ENCODE measurements at regions not wholly inside any gene's neighbourhood (a gene's known extent, or its start where the extent isn't known, plus 50 kb on each side); places are given as distances from the start of the nearest gene placed in this dataset.

GRCh38 chr5:61635271-61635670 is 303.2 kb downstream of the ZSWIM6 start:
- no peak for TF ChIP-seq CTCF (IDR thresholded peaks at IDR 0.05; ENCODE audit: insufficient read depth, low read depth, low read length, missing control alignments)
- no peak for DNase-seq (ENCODE audit: low read depth)
- H3K4me3 ChIP-seq (ENCODE audit: low read depth, low read length), result no peak overlapping the region

- no peak overlapping the region for H3K4me3 ChIP-seq (ENCODE audit: low read depth, low read length)
- DNase-seq (ENCODE audit: low read depth), result no peak
- TF ChIP-seq CTCF (IDR thresholded peaks at IDR 0.05; ENCODE audit: insufficient read depth, low read depth, low read length, missing control alignments), result no peak
These were observed 305.5 kb downstream of the ZSWIM6 start for GRCh38 chr5:61637566-61637965.

DNA sequence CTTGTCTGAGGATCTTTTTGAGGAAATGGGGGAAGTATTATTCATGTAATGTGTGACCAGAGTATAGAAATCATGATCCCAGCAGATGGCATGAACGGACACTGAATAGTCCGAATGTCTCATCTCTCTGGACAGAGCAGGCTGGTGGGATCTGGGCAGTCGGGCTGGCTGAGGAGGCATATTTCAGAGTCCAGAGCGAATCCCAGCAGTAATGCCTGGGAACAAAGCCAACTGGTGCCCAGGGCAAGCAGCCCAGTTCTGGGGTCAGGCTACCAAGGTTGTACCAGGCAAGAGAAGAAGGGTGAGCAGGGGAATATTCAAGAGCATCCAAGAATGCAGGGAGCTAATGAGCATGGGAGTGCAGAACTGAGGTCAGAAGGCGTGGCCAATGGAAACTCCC is 306.4 kb downstream of the ZSWIM6 start:
- DNase-seq (ENCODE audit: low read depth), result no peak
- no peak for TF ChIP-seq CTCF (IDR thresholded peaks at IDR 0.05; ENCODE audit: insufficient read depth, low read depth, low read length, missing control alignments)
- H3K4me3 ChIP-seq (ENCODE audit: low read depth, low read length), result no peak overlapping the region

DNA sequence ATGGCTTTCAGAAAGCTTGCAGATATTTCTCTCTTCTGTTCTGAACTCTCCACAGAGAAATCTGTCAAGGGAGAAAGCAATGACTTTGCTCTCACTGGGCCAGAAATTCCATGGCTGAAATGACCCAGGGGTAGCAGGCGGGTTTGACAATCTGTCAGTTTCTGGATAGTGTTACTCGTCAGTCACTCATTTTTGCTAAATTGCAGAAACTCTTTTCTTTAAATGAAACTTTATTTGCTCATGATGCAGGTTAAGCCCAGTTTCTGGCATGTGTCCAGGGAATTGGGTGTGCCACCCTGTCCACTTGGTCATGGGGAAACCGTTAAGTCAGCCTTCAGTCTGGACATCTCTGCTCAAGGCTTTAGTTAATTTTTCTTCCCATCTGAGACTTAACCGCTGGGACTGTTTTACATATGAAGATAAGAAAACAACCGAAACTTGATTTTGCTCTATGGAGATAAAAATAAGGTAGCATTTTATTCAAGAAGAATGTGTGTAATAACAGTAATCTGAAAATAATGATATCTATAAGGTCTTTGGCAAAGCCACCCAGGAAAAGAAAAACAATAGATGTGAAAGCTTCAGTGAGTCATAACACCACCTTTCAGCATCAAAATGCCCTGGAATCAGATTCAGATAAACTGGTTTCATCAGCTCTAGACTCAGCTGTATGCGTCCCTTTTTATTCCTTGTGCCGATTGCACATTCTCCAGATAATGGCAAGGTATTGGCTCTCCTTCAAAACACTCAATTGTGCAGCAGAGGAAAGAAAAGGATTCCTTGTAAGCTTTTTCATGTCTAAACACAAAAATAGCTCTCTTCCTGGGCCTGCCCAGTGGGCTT is 308.3 kb downstream of the ZSWIM6 start:
- TF ChIP-seq CTCF (IDR thresholded peaks at IDR 0.05; ENCODE audit: insufficient read depth, low read depth, low read length, missing control alignments), result no peak
- H3K4me3 ChIP-seq (ENCODE audit: low read depth, low read length), result no peak overlapping the region
- DNase-seq (ENCODE audit: low read depth), result no peak

- no peak overlapping the region for H3K4me3 ChIP-seq (ENCODE audit: low read depth, low read length)
- no peak for DNase-seq (ENCODE audit: low read depth)
- TF ChIP-seq CTCF (IDR thresholded peaks at IDR 0.05; ENCODE audit: insufficient read depth, low read depth, low read length, missing control alignments), result peak; percentile 1
These were observed 309.9 kb downstream of the ZSWIM6 start for GRCh38 chr5:61641748-61642565.

DNA sequence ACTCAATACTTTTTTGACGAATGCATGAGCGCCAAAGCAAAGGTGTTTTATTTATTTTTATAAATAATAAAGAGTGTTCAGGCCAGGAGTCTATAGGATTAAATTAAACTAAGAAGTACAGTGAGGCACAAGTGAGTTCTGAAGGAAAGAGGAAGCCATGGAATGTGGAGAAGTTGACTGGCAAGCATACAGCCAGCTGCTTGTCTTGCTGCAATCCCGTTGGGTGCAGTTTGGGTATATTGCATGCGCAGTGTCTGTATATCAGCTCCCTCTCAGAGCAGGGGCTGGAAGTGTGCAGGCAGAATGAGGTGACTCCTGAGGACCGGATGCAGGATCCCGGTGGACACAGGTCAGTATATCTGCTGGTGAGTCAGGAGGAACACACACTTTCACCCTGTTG is 315.6 kb downstream of the ZSWIM6 start:
- DNase-seq (ENCODE audit: low read depth), result no peak
- H3K4me3 ChIP-seq (ENCODE audit: low read depth, low read length), result no peak overlapping the region
- no peak for TF ChIP-seq CTCF (IDR thresholded peaks at IDR 0.05; ENCODE audit: insufficient read depth, low read depth, low read length, missing control alignments)
